HUES48 (cell line): ENCODE measurements at regions not wholly inside any gene's neighbourhood (a gene's known extent, or its start where the extent isn't known, plus 50 kb on each side); places are given as distances from the start of the nearest gene placed in this dataset.

ENCODE experiments used
- H3K27ac ChIP-seq: one replicate; pipeline ENCODE4 v1.7.0; 2013; ENCODE audit warnings: low read depth, low read length, inconsistent platforms
- H3K27me3 ChIP-seq: 2 replicates; pipeline ENCODE4 v1.6.1; 2013; ENCODE audit warnings: mild to moderate bottlenecking, low read length; ENCODE audit not compliant: control insufficient read depth, insufficient read depth
- H3K36me3 ChIP-seq: 2 replicates; pipeline ENCODE4 v1.6.1; 2013; ENCODE audit warnings: low read length; ENCODE audit not compliant: control insufficient read depth, insufficient read depth
- H3K4me1 ChIP-seq: 2 replicates; pipeline ENCODE4 v1.6.1; 2013; ENCODE audit warnings: mild to moderate bottlenecking, low read length; ENCODE audit not compliant: control insufficient read depth, insufficient read depth
- H3K4me3 ChIP-seq: 2 replicates; pipeline ENCODE4 v1.5.1; 2013; ENCODE audit warnings: mild to moderate bottlenecking, low read depth, low read length
- H3K9ac ChIP-seq: 2 replicates; pipeline ENCODE4 v1.6.1; 2013; ENCODE audit warnings: mild to moderate bottlenecking, low read depth, low read length, moderate library complexity
- H3K9me3 ChIP-seq: 2 replicates; pipeline ENCODE4 v1.6.1; 2013; ENCODE audit warnings: low read length; ENCODE audit not compliant: control insufficient read depth, insufficient read depth

DNA sequence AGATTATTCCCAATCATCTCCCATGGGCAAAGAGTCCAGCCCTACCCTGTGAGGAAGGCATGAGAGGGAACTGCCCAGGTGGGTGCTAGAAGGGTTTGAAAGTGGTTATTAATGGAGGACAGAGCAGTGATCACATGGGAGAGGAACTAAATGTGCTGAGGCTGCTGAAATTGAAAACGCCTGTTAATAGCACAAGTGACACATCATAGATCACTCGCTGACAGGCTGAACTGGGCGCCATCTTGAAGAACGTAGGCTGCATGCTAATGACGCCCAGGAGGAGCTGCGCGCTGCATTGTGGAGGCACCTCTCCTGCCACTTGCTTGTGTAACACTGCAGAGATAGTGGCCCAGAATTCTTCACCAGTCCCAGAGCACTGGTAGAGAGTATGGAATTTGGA lies 182.9 kb downstream of the KCNA5 start:
- no peaks in the 10 kb centered on the region for H3K9me3 ChIP-seq
- H3K36me3 ChIP-seq: no peaks in the 10 kb centered on the region
- peaks cover 11% of the 10 kb centered on the region for H3K4me1 ChIP-seq
- H3K9ac ChIP-seq: no peak overlapping the region
- H3K27me3 ChIP-seq: peaks cover 21% of the 10 kb centered on the region
- no peak overlapping the region for H3K27ac ChIP-seq
- H3K4me3 ChIP-seq: no peak overlapping the region

DNA sequence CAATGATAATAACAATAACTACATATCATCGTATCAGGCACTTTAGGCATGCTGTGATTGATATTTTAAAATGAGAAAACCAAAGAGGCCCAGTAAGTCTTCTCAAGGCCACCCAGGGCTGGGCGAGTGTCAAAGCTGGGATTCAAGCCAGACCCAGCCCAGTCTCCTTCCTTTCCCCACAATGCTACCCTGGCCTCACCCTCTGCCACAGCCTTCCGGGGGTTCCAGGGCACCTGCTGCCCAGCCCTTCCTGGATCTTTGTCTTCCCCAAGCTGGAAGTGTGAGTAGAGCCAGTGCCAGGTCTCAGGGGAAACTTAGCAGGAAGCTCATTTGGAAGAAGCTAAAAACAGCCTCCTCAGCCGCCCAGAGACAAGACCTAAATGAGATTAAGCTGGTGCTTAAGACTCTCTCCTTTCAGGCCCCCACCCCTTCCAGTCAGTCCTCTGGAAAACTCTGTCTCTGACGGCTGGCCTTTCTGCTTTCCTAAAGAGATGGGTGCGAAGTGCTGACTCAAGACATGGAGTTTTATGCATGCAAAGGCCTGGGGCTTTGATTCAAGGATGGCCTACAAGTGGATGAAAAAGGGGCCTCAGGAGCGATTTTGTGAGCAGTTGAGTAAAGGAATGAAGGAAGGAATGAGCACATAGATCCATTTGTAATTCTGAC lies 184.2 kb downstream of the KCNA5 start:
- Histone ChIP-seq H3K9ac (no peak overlapping the region), H3K4me1 (no peaks in the 10 kb centered on the region; the same call in 1 of the 2 replicates), H3K27me3 (peaks cover 15% of the 10 kb centered on the region), H3K36me3 (no peaks in the 10 kb centered on the region), H3K9me3 (no peaks in the 10 kb centered on the region), H3K27ac (no peak overlapping the region), H3K4me3 (no peak overlapping the region)

DNA sequence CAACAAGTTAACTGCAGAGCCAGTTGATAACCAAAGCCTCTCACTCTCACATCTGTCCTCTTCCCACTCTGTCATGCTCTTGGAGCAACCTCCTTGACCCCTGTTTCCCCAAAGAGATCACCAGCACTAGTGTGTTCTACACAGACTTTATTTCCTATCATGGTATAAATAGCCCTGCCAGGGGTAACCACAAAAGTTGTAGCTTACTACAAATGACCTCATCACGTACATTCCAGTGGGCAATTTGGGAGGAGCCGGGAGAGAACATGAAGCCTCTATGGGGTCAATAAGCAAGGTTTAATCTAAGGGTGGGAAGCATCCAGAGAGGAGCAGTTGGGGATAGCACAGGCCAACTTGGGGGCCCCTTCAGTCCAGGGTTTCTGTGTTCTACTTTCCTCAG lies 186.5 kb downstream of the KCNA5 start:
- H3K27ac ChIP-seq: no peak overlapping the region
- no peaks in the 10 kb centered on the region for H3K9me3 ChIP-seq
- H3K36me3 ChIP-seq: no peaks in the 10 kb centered on the region
- H3K27me3 ChIP-seq: no peaks in the 10 kb centered on the region
- H3K9ac ChIP-seq: no peak overlapping the region
- H3K4me1 ChIP-seq: no peaks in the 10 kb centered on the region
- no peak overlapping the region for H3K4me3 ChIP-seq

DNA sequence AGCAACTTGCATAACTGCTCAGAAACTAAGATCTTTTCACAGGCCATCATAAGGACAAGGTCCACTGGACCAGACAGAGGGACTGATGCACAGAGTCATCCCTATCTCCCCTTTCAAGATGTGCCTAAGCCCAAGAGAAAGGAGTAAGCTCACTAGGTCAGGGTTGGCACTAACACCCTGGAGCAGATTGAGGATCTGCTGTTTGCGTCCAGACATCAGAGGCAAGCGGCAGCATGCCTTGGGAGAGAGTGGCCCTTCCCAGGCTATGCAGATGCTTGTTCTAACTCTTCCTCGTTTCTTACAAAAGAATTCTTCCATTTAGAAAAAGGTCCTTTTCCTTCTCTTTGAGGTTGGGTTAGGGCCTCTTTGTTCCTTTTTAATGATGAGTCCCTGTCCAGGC lies 187.2 kb downstream of the KCNA5 start:
- Histone ChIP-seq H3K4me3 (no peak overlapping the region), H3K27me3 (no peaks in the 10 kb centered on the region), H3K36me3 (no peaks in the 10 kb centered on the region), H3K27ac (no peak overlapping the region), H3K9me3 (no peaks in the 10 kb centered on the region), H3K9ac (no peak overlapping the region), H3K4me1 (no peaks in the 10 kb centered on the region)

DNA sequence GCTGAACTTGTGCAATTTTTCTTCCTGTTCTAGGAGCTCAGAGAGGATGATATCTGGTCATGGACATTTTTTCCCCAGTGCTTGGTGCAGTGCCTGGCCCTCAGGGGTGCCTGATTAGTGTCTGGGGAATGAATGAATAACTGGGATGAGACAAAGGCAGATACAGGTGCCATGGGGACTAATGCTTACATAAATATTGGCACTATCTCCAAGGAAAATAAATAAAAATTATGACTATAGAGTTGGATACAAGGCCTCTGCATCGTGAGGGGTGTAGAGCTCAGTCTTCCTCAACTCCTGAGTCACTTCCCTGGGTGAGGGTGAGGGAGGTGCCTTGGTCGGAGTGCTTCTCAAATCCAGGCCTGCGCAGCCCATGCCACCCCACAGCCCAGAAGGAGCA lies 188.6 kb downstream of the KCNA5 start:
- H3K27ac ChIP-seq: no peak overlapping the region
- H3K9me3 ChIP-seq: no peaks in the 10 kb centered on the region
- no peak overlapping the region for H3K9ac ChIP-seq
- H3K4me3 ChIP-seq: no peak overlapping the region
- no peaks in the 10 kb centered on the region for H3K4me1 ChIP-seq
- H3K27me3 ChIP-seq: no peaks in the 10 kb centered on the region
- H3K36me3 ChIP-seq: no peaks in the 10 kb centered on the region

DNA sequence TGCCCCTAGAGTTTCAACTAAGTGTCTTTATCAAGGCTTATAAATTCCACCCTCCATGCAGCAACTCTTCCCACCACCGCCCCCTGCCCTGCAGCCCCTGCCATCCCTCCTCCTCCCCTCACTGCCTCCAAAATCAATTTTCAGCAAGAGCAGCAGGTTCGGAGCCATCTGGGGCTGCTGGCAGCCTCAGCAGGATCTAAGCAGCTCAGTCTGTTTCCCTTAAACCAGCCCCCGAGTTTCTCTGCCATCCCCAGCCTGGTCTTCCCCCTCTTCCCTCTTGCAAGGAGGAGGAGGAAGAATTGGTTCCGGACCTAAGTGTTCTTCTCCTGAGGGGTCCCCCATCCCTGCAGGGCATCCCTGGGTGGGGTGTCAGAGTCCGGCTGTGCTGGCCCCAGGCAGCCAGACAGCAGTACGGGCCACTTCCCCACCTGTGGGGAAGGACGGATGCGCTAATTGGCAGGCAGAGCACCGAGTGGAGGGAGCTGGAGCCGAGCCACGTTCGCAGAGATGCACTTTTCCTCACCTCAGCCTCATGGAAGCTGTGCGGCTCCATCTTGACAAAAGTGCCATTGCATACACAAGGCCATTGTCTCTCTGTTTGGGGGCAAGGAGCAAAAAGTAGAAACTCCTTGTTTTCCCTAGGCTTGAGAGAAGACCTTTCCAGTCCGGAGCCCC lies 189.3 kb downstream of the KCNA5 start:
- Histone ChIP-seq H3K9me3 (no peaks in the 10 kb centered on the region), H3K36me3 (no peaks in the 10 kb centered on the region), H3K4me3 (no peak overlapping the region), H3K4me1 (no peaks in the 10 kb centered on the region), H3K9ac (no peak overlapping the region), H3K27me3 (no peaks in the 10 kb centered on the region), H3K27ac (no peak overlapping the region)

DNA sequence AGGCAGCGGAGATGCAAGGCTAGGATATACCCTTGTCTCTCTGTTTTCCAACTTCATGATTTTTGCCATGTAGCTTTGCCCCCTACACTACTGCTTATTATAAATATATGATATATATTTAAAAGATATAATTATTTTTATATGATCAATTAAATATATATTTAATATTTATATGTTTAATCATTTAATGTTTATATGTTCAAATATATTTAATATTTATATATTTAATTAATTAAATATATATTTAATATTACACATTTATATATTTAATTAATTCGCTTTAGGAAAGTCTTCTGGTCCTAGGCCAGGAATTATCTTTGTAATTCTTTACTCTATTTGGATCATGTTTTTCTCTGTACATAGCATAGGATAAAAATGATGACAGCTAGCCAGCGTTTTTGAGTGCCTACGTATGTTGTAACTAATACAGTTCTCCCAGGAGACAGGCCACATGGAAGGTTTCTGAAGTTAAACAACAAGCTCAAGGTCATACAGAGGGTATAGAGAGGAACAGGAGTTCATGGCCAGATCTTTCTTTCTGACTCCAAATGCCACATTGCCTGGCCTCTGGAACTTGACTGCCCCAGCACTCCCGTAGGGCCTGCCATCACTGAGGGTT lies 192.5 kb downstream of the KCNA5 start:
- Histone ChIP-seq H3K36me3 (no peaks in the 10 kb centered on the region), H3K4me1 (no peaks in the 10 kb centered on the region), H3K9me3 (no peaks in the 10 kb centered on the region), H3K27me3 (no peaks in the 10 kb centered on the region), H3K4me3 (no peak overlapping the region), H3K27ac (no peak overlapping the region), H3K9ac (no peak overlapping the region)

DNA sequence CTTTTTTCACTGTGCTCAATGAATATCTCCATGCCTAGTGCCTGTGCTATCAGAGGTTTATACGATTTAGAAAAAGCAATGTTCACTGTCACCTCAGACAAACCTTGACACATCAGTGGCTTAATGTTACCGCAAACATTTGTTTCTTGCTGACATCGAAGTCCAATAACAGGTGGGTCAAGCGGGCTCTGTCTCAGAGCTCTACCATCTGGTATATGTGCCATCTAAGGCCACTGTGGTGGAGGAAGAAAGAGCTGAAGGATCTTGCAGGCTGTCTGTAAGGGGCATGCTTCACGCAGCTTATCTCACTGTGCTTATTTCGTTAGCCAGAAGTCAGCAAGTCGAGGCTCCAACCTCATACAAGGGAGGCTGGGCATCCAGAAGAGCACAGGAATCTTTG lies 189.5 kb upstream of the NTF3 start:
- Histone ChIP-seq H3K36me3 (no peaks in the 10 kb centered on the region), H3K4me1 (peaks cover 38% of the 10 kb centered on the region), H3K27ac (no peak overlapping the region), H3K9ac (no peak overlapping the region), H3K27me3 (0 out of 2 replicates have a peak, but pooled peaks cover 4% of the 10 kb centered on the region), H3K9me3 (no peaks in the 10 kb centered on the region), H3K4me3 (no peak overlapping the region)

DNA sequence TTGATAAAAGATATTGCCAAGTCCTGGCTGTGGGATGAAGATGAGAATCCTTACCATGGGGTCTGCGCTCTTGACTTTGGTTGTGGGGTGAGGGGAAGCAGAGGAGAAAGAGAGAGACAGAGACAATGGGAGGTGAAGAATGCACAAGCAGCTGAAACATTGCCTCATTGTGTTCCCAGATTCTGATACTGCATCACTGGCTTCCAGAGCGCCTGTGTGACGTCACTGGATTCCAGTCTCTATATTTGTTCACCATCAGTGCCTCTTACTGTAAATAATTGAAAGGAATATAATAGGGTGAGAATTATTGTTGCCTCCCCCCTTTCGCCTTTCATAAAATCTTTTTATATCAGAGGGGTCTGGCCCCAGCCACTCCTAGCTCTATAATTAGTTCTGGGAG lies 188.9 kb upstream of the NTF3 start:
- H3K4me3 ChIP-seq: no peak overlapping the region
- H3K9ac ChIP-seq: no peak overlapping the region
- peaks cover 40% of the 10 kb centered on the region for H3K4me1 ChIP-seq
- H3K27ac ChIP-seq: no peak overlapping the region
- 0 out of 2 replicates have a peak, but pooled peaks cover 4% of the 10 kb centered on the region for H3K27me3 ChIP-seq
- no peaks in the 10 kb centered on the region for H3K9me3 ChIP-seq
- no peaks in the 10 kb centered on the region for H3K36me3 ChIP-seq

DNA sequence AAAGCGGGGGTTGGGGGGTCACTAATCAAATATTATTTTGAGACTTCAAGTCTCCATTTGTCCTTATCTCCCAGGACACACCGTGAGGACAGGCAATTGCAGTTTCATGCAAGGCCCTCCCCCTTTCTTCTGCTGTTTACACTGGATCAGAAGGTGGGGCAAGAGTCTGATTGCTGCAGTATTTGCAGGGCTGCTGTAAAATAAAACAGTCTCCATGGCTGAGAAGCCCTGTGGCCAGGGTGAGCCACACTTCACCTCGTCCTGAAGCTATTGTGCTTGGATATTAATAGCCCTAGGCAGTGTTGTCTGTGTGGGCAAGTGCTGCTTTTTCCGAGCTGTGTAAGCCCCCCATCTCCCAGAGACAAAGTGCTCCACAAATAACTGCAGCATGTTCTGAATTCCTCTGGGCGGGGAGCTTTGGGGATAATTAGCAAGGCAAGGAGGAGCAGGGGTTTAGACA lies 187.4 kb upstream of the NTF3 start:
- Histone ChIP-seq H3K27me3 (0 out of 2 replicates have a peak, but pooled peaks cover 4% of the 10 kb centered on the region), H3K9ac (no peak overlapping the region), H3K36me3 (no peaks in the 10 kb centered on the region), H3K4me3 (no peak overlapping the region), H3K9me3 (no peaks in the 10 kb centered on the region), H3K27ac (peak overlapping the region; percentile 48), H3K4me1 (peaks cover 40% of the 10 kb centered on the region)

DNA sequence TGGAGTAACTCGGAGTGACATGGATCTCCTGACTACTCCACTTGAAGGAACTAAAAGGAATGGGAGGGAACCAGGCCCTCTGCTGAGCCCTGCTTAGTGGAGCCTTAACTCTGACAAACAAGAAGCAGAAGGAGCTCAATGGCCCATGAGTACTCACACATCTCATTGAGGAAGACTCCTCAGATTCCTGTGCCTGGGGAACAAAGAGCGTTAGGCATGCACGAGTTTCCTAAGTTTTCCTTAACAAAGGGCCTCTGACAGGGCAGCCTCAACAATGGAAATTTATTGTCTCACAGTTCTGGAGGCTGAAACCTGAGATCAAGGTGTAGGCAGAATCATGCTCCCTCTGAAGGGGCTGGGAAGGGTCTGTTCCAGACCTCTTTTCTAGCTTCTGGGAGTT lies 185.7 kb upstream of the NTF3 start:
- H3K27me3 ChIP-seq: peaks cover 4% of the 10 kb centered on the region; the same call in 1 of the 2 replicates

More for the DNA sequence above, 185.7 kb upstream of the NTF3 start:
- Histone ChIP-seq H3K4me3 (no peak overlapping the region), H3K36me3 (no peaks in the 10 kb centered on the region), H3K27ac (peak overlapping the region; percentile 73), H3K9me3 (no peaks in the 10 kb centered on the region), H3K4me1 (peaks cover 40% of the 10 kb centered on the region), H3K9ac (no peak overlapping the region)
